GM12864 (cell line): ENCODE measurements at regions not wholly inside any gene's neighbourhood (a gene's known extent, or its start where the extent isn't known, plus 50 kb on each side); places are given as distances from the start of the nearest gene placed in this dataset.

Experiments used
- DNase-seq: peaks from one replicate; pipeline ENCODE4 v3.0.0-alpha.2; 2011; ENCODE audit warnings: low read depth
- H3K4me3 ChIP-seq: 2 replicates; pipeline ENCODE4 v1.5.1; 2011; ENCODE audit warnings: mild to moderate bottlenecking, low read depth, low read length, control low read depth
- TF ChIP-seq, protein P1 (sequence below): IDR thresholded peaks from 2 replicates; pipeline ENCODE4 v1.5.1; 2011; ENCODE audit warnings: low read depth, mild to moderate bottlenecking, moderate library complexity, low read length, control low read depth, inconsistent platforms; ENCODE audit errors: missing control alignments

GRCh38 chr2:195479407-195479806 lies 177.6 kb upstream of the SLC39A10 start:
- H3K4me3 ChIP-seq: no peak overlapping the region
- DNase-seq: no peak
- TF ChIP-seq, protein P1, sequence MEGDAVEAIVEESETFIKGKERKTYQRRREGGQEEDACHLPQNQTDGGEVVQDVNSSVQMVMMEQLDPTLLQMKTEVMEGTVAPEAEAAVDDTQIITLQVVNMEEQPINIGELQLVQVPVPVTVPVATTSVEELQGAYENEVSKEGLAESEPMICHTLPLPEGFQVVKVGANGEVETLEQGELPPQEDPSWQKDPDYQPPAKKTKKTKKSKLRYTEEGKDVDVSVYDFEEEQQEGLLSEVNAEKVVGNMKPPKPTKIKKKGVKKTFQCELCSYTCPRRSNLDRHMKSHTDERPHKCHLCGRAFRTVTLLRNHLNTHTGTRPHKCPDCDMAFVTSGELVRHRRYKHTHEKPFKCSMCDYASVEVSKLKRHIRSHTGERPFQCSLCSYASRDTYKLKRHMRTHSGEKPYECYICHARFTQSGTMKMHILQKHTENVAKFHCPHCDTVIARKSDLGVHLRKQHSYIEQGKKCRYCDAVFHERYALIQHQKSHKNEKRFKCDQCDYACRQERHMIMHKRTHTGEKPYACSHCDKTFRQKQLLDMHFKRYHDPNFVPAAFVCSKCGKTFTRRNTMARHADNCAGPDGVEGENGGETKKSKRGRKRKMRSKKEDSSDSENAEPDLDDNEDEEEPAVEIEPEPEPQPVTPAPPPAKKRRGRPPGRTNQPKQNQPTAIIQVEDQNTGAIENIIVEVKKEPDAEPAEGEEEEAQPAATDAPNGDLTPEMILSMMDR: no peak

DNA sequence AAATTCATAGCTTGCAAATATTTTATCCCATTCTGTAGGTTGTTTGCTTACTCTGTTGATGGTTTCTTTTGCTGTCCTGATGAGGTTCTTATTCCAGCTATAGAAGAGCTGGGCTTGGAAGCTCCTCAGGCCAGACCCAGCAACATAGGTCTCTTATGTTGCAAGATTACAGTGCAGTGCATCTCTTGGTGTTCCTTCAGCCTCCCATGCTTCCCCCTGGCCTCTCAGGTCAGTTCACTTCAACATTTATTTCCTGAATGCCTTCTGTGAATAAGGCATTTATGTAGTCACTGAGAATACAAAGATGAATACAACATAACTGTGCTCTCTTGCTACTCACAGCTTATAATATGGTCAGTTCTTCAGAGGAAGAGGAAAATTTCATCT lies 179.0 kb upstream of the SLC39A10 start:
- no peak for DNase-seq
- TF ChIP-seq, protein P1: no peak
- no peak overlapping the region for H3K4me3 ChIP-seq

DNA sequence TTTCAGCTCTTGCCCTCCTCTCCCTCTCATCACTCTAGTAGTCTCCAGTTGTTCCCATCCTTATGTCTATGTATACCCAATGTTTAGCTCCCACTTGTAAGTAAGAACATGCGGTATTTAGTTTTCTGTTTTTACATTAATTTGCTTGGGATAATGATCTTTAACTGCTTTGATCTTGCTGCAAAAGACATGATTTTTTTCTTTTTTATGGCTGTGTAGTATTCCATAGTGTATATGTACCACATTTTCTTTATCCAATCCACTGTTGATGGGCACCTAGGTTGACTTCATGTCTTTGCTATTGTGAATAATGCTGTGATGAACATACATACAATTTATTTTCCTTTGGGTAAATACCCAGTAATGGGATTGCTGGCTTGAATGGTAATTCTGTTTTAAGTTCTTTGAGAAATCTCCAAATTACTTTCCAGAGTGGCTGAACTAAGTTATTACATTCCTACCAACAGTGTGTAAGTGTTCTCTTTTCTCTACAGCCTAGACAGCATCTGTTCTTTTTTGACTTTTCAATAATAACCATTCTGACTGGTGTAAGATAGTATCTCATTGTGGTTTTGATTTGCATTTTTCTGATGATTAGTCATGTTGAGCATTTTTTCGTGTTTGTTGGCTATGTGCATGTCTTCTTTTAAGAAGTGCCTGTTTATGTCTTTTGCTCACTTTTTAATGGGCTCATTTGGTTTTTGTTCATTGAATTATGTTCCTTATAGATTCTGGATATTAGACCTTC lies 179.6 kb upstream of the SLC39A10 start:
- no peak for DNase-seq
- H3K4me3 ChIP-seq: no peak overlapping the region
- TF ChIP-seq, protein P1: no peak

DNA sequence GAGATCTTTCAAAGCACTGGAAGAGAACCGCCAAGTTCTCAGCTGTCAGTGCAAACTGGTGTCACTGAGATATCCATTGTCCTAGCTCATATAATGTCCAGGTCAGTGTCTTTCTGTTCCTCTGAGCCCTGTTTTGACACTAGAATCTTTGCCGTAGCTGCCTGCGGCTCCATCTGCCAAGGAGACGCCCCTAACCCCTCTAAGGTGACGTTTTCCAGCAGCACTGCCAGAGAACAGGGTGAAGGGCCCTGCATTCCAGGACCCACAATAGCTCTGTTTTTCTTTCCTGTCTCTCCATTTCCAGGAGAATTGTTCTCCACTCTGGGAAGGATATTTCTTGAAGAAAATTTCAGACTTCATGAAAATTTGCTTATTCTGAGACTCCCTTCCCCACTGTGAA lies 181.7 kb upstream of the SLC39A10 start:
- DNase-seq: no peak
- TF ChIP-seq, protein P1: no peak
- H3K4me3 ChIP-seq: no peak overlapping the region

- no peak overlapping the region for H3K4me3 ChIP-seq
- TF ChIP-seq, protein P1: no peak
- no peak for DNase-seq
These were observed 183.2 kb upstream of the SLC39A10 start for GRCh38 chr2:195473862-195474261.

GRCh38 chr2:195472501-195473234 lies 184.4 kb upstream of the SLC39A10 start:
- H3K4me3 ChIP-seq: no peak overlapping the region
- TF ChIP-seq, protein P1: no peak
- no peak for DNase-seq
